Inflammatory macrophage treated with lipopolysaccharide for 4 hours (primary cell): ENCODE measurements at regions not wholly inside any gene's neighbourhood (a gene's known extent, or its start where the extent isn't known, plus 50 kb on each side); places are given as distances from the start of the nearest gene placed in this dataset.

Source experiments
- DNase-seq: peaks from one replicate; pipeline ENCODE4 v3.0.0-alpha.2; 2020

DNA sequence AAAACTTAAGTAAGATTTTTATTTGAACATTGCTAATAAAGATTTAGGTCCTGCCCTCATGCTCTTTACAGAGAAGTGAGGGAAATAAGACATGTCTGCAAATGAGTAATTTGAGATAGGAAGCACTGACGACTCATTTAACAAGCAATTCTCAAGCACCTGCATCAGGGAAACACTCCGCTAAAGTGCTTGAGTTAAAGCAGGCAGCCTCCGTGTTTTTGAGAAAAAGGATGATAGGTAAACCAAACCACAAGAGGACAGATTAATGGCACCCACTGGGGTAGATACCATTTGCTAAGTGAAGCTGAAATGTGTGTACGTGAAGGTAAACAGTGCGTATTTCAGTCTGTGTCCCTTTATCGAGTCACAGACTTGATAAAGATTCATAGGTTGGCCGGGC lies 184.6 kb upstream of the CARD18 start:
- DNase-seq: no peak

DNA sequence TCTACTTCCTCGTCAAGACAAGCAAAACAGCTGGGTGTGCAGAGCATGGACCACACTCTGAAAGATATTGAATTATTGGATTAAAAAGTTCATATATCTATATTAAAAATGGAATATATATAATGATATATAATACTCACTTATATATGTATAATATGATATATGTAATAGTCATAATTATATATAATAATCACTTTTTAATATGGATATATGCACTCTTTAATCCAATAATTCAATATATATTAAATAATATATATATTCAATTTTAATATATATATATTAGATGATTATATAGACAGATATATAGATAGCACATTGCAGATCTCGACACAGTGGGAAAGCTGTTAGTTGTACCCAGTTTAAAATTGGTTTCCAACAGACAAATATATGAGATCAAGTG lies 182.1 kb upstream of the CARD18 start:
- no peak for DNase-seq

DNA sequence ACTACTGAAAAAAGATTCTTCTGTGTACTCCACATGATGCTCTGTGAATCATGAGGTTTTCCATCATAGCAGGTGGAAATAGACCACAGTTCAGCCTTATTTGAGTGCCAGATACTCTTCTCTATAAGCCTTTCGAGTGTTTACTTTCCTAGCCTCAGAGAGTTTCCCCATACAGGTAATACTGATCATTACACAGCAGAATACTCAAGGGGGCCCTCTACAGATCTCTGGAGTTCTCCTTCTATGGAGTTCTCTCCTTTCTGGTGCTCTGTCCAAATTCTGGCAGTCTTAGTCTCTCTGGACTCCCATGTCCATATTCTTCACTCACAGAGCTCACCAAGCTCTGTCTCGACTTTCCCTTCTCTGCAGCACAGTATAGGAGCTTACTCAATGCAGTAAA lies 175.7 kb upstream of the CARD18 start:
- DNase-seq: no peak

DNA sequence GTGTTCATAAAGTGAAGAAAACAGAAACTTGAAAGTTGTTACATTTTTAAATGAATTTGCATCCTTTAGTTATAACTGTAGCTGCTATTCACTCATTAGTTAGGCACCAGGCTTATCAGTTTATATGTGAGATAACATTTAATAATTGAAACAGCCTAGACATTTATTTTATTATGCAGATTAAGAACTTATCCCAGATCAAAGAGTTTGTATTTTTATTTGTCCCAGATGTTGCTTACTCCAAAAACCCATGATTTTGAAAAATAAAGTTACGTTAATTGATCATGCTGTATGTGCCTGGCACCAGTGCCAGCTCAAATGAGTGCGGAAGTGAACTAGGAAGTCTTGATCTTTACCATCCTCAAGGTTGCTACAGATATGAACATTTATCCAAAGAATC lies 172.7 kb upstream of the CARD18 start:
- no peak for DNase-seq

DNA sequence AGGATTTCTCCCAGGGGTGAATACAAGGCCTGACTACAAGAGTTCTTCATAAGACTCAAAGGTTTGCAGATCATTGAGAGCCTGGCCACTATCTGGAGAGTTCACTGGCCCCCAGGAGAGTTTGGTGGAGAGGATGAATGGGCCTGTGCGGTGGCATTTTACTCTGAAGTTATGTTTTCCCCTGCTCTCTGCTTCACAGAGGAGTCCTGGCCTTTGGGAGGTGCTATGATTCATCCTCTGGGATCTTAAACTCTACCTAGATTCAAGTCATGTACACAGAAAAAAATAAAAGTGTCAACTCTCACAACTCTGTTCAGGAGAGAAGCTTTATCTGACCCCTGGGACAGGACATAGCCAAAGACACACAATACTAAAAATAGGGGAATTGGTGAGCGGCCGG lies 159.1 kb upstream of the CARD18 start:
- DNase-seq: no peak

DNA sequence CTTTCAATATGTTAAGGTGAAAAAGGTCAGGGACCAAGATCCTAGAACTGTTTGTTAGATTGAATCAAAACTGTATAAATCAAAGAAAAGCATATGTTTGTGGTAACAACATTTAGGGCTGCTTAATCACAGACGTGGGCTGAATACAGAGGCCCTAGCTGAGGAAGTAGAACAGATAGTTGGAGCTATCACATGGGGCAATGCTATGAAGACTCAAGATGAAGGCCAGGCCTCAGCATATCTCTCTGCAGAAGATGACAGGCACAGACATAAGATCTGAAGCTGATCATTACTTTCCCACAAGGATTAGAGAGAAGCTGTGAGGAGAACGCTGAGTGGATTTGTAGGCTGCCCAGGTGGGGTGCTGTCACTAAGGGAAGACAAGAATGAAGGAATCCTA lies 158.6 kb upstream of the CARD18 start:
- DNase-seq: no peak

DNA sequence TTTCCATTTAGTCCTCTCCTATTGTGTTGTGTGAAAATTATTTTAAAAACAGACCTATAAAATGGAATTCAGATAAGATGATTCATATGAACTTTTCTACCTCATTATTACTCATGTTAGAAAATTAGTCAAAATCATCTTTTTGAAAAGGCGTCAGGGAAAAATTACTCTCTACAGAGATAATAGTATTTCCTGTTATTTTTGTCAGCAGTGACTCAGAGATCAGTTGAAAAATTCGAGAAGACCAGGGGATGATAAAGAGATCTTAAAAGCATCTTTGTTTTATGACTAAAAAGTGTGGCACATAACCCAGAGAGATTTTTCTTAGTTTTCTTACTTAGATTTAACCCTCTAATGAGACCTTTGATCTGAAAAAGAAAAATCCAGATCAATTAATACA lies 157.9 kb upstream of the CARD18 start:
- DNase-seq: no peak

DNA sequence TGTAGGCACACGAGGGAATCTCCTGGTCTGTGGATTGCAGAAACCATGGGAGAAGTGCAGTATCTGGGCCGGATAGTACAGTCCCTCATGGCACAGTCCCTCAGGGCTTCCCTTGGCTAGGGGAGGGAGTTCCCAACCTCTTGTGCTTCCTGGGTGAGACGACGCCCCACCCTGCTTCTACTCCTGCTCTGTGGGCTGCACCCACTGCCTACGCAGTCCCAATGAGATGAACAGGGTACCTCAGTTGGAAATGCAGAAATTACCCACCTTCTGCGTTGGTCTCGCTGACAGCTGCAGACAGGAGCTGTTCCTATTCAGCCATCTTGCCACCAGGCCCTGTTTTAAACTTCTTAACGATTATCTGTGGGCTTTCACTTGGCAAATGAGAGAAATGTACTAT lies 157.2 kb upstream of the CARD18 start:
- DNase-seq: no peak

DNA sequence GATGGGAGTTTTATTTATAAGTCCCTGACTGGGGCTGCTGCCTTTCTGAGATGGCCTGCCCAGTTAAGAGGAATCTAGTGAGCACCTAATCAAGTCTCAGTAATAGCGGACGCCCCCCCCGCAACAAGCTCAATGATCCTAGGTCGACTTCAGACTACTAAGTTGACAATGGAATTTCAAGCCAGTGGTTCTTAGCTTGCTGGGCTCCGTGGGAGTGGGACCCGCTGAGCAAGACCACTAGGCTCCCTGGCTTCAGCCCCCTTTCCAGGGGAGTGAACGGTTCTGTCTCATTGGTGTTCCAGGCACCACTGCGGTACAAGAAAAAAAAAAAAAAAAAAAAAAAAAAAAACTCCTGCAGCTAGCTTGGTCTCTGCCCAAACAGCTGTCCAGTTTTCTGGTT lies 156.8 kb upstream of the CARD18 start:
- DNase-seq: no peak

DNA sequence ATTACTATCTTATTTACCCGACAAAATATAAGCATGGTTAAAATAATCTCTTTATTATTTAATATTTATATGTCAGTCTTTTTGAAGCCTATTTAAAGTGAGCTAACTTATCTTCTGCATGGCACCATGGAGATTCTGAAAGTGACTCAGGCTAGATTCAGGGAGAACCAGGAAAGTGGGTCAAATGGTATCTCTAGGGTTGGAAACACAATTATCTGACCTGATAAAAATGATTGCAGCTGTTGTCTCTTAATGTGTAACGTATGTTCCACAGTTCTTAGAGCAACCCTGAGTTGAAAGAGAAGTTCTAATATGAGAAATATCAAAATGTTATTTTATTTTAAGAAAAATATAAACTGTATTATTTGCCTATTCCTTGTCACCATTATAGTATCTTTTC lies 143.1 kb upstream of the CARD18 start:
- DNase-seq: no peak

DNA sequence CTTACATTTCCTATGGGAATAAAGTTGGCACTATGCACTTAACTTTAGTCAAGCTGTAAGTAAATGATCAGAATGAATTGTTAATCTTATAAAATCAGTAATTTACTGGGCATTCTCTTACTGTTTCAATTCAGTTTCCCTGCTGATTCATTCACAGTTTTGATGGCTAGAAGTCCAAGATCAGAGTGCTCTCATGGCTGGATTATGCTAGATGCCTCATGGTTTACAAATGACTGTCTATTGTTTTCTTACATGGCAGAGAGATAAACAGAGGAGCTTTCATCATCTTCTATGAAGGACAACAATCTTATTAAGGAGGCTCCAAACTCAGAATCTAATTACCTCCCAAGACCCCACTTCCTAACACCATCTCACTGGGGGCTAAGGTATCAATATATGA lies 135.1 kb upstream of the CARD18 start:
- no peak for DNase-seq

DNA sequence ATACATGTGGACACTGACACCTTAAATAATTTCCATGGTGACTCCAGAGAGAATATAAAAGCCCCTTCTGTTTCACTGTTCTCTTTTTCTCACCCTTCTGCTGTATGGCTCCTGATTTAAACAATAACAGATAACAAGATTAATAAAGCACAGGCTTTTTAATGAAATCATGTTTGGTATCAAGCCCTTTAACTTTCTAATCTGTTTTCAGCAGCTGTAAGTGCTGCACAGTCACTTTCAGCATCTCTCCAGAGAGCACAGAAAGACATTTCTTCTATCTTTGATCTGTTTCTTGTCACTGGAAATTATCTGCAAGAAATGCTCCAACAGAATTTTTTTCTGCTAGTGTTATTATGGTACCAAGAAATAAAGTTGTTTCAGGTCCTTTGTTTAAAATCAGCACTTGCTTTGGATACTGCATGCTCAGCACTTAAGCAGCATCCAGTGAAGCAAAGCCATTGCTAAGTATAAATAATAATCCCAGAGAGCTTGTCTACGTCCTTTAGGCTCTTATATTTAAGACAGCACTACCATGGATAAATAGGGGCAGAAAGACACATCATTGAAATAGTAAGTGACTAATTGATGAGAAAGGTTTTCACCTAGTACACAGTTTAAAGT lies 134.2 kb upstream of the CARD18 start:
- no peak for DNase-seq

DNA sequence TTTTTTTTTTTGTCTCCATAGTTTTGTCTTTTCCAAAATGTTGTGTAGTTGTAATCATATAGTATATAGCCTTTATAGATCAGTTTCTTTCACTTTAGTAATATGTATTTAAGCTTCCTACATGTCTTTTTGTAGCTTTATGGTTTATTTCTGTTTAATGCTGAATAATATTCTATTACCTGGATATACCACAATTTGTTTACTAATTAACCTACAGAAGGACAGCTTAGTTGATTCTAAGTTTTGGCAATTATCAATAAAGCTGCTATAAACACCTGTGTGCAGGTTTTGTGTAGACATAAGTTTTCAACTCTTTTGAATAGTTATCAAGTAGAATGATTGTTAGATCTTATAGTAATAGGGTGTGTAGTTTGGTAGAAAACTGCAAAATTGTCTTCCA lies 130.3 kb upstream of the CARD18 start:
- no peak for DNase-seq

DNA sequence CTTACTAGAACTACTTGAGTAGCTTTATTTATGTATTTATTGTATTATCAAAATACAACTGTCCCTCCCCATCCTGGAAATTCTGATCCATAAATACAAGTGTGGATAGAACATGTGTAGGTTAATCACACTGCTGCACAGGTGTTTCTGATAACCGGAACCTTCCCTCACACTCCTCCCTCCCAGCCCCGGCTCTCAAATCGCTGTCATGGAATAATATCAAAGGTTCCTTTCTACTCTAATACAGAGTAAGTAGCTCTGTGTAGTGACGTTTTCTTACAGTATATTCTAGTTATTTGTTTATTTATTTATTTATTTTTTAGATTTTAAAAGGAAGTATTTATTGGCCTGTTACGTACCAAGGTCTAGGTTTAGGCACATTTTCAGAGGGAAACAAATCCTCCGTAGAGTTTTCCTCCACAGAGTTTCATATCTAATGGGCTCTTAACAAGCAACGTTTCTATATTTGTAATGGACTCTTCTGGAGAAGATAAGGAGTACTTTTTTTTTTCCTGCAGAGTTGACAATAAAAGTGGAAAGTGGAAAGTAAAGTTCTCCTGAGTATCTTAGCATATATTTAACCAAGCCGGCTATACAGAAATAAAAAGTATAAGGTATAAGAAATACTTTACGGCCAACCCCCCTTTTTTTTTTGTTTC lies 129.0 kb upstream of the CARD18 start:
- no peak for DNase-seq

DNA sequence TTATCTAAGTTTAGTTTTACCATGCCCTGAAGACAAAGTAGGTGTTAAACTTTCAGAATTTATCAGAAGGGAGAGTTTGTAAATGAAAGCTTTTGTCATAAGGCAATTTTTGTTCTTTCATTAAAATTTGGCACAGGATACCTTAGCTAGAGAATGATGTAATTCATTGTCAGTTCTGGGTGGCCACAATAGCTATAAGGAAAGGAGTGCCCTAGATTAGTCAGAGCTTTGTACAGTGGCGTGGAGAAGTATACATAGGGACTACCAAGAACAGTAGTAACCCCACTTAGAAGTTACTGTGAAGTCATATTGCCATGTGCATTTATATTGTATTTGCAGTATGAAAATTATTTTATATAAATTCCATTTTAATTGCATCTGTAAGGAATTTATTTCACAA lies 126.3 kb upstream of the CARD18 start:
- no peak for DNase-seq

DNA sequence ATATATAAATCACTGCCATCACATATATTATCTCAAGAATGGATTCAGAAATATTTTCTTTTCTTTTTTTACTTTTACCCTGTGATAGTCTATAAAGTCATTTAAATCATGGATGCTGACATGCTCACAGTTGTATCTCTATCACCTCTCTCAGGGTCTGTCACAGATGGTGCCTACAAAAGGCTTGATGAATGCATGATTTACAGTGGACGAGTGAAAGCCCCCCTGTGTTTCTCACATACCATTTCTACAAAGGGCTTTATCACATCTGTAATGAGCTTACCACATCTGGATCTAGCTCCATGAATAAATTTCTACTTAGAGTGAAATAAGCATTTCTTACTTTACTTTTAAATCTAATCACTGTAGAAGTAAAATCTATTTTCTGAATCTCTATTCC lies 121.4 kb upstream of the CARD18 start:
- DNase-seq: no peak

DNA sequence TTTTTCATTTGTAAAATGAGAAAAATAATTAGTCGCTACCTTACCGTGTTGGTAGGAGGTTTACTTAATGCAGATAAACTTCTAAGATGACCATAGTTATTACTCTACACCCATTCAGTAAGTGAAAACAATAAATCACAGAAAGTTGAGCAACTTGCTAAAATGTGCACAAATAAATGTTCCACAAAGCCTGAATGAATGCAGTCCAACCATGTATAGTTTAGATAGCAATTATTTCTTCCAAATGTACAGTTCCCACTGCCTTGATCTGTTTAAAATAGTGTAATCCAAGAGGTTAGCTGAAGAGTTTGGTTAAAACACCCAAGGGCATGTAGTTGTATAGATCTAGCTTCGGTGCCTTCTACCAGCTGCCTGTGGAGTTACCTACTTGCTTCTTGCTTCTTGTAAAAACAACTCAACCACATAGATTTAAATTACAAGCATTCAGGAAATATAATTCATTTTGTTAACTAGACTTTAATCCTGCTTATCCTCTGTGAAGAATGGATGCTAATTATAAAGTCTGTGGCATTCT lies 106.3 kb upstream of the CARD18 start:
- no peak for DNase-seq

DNA sequence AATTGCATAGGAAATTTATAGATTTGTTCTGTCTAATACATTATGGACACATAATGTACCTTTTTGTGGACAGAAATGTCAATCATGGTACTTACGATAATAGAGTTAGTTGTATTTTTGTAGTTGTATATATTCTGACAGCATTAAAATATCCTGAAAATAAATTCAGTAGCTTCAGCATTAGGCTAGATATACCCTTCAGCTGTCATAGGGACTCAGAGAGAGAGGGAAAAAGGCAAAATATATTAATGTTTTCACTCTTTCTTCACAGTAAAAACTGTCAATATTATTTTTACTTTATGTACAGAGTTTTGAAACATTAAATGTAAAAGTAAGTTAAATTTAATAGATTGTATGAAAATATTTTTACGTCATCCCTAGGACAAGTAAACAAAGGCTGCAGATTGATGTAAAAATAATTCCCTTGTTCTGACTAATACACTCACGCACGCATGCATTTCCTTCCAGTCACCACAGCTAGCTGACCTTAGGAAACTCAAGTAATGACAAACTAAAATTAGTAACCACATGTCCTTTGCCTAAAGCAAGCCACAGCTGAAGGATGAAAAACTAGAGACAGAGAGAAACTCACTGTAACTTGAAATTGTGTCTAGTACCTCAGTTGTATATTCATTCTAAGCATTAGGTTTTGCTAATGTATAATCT lies 104.7 kb upstream of the CARD18 start:
- DNase-seq: peak; percentile 89

DNA sequence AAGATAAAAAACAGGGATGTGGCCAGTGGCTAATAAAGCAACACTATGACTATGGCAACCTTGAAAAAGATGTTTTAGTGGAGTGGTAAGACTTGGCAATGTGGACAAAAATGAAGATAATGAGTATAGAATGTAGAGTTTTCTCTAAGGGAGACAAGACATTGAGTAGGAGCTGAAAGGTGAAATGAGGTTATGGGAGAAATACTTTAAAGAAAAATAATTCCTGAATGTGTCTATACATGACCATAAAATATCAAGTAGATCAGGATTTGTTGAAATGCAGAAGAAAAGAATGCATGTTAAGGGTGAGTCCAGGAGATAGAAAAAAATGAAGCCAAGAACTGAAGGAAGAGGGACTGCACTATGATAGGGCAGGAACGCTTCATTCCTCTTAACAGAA lies 101.6 kb upstream of the CARD18 start:
- no peak for DNase-seq

DNA sequence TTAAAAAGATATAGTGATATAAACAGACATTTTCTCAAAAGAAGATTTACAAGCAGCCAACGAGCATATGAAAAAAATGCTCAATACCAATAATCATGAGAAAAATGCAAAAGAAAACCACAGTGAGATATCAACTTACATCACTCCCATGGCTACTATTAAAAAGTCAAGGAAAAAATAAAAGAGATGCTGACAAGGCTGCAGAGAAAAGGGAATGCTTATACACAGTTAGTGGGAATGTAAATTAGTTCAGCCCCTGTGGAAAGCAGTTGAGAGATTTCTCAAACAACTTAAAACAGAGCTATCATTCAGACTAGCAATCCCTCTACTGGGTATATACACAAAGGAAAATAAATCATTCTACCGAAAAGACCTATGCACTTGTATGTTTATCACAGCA lies 97.1 kb upstream of the CARD18 start:
- DNase-seq: no peak

DNA sequence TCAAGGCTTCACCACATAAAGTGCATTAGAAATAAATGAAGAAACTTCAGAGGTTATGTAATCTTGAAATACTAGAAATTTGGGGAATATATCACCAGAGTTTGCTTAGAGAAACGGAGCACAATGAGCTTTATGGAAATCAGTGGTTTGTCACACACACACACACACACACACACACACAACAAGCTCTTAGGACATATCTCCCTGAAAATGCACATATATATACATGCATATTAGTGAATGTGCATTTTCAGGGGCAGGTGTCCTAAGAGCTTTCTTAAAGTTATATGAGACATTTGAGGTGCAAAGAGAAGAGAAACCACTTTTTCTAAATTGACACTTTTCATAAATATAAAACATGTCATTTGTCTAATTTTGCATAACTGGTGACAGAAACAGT lies 93.7 kb upstream of the CARD18 start:
- DNase-seq: peak; percentile 2

DNA sequence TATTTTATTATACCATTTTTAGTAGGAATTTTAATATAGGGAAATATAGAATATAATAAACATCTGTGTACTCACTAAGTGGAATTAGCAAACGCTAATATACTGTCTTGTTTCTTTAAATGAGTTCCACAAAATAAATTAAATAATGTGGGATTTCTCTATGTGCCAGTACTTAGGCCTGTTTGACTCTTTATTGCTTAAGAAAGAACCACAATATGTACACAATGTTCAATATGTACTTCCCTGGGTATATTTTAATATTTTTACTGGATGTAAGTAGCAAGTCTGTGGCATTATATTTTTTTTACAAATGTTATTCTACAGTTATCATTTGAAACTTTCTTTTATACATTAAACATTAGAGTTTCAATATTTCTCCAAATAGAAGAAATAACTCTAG lies 92.5 kb upstream of the CARD18 start:
- DNase-seq: no peak

DNA sequence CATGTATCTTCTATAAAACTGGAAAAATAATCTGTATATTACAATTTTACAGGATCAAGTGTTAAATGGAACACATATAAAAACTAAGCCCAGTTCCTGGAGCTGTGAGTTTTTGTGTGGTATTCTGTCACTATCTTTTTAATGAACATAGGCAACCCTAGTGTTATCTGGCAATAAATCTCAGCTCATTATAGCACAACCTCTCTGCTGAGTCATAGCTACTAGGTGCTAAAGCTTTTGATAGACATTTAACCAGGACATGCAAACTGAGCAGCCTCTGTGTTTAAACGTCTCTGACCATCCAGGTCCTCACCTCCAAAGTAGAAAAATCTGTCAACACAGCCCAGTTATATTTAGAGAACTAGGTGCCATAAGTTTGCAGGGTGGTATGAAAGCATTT lies 91.0 kb upstream of the CARD18 start:
- no peak for DNase-seq

DNA sequence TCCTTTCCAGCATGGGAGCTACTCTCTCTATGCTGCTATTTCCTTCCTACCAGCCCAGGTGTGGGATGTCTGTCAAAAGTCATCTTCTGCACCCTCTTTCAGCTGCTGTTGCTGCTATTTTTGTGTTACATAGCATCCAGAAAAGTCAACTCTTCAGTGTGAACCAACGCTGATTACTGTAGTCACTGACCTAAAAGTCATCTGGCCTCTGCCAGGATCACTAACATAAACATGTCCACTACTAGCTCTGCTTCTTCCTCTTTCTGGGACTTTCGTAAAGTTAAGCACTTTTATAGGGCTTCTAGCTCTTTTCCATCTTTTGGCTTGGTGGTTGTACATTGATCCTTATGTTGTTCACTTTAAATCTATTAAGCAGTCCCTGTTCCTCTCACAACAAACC lies 90.2 kb upstream of the CARD18 start:
- peak; percentile 33 for DNase-seq

DNA sequence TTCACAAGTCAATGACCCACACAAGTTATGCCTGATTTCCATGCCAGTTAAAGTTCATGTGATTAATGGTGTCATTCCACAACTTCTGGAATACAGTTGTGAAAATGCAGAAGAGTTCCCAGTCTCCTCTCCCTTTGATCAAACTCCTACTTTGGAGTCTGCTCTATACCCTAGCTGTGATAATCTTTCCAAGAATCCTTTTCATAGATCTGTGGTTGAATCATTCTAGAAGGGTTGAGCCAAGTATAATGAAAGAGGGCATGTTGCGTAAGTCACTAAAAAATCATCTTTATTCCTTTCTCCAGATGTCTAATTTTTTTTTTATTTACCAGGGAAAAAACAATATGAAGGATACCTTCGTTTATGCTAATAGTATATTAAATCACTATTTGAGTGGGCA lies 89.7 kb upstream of the CARD18 start:
- DNase-seq: no peak
